Islet of Langerhans (tissue), 1 donor: ENCODE measurements at regions not wholly inside any gene's neighbourhood (a gene's known extent, or its start where the extent isn't known, plus 50 kb on each side); places are given as distances from the start of the nearest gene placed in this dataset.
"Not testable (repeated sequence)": the region's sequence is repeated elsewhere in the genome, so short reads cannot be mapped to it uniquely, and the experiment has no call there.

Experiments
- FAIRE-seq: peaks from one replicate; lab custom pipeline; 2011; peaks lifted over from hg19 to GRCh38; lab: Jason Lieb, UNC

DNA sequence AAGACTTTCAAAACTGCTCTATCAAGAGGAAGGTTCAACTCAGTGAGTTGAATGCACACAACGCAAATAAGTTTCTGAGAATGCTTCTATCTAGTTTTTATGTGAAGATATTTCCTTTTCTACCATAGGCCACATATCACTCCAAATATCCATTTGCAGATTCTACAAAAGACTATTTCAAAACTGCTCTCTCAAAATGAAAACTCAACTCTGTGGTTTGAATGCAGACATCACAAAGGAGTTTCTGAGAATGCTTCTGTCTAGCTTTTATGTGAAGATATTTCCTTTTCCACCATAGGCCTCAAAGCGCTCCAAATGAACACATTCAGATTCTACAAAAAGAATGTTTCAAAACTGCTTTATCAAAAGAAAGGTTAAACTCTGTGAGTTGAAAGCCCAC, 1093.1 kb upstream of the DEFB115 start:
- not testable (repeated sequence) for FAIRE-seq

DNA sequence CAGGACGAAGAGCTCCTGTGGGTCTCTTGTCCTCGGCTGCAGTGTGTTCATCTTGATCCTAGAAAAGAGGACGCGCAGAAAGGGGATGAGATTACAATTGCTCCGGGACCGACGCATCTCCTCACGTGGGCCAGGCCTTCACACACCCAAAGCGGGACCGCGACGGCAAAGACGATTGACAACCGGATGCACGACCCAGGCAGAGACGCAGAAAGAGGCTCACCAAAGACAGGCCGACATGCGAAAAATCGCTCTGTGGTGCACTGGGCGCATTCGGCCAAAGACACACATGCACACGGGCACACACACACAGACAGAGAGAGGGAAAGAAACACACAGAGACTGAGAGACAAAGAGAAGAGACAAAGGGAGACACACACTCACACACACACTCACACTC, 1089.9 kb upstream of the DEFB115 start:
- no peak for FAIRE-seq

DNA sequence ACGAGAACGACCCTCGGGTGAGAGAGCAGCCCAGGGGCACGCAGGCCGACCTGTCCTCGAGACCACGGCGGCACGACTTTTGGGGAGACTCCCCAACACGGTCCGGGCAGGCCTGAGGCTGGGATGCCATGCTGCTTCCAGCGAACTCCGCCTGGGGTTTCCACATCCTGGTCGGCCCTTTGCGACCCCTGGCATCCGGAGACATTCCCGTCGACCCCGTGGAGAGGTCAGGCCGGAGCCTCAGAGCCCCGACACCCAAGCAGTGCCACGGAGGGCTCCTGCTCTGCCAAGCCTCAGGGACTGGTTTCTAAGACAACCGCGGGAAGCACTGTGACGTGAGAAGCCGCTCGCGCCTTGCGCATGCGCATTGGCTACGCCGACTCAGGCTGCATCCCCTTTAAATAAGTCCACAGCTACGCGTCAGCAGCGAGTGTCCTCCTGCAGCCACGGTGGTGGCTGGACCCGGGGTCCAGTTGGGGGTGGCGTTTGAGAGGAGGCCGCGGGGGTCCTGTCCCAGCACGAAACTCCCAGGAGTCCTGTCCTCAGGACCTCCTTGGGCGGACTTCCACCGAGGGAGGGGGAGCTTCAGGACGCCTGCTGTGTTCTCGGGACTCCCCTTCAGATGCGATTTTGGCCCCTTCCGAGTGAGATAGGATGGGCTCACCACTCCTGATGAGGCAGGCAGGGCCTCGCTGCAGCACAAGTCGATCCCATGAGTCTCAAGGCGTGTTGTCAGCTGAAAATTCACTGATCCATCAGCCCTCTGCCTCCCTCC, 1089.3 kb upstream of the DEFB115 start:
- no peak for FAIRE-seq

DNA sequence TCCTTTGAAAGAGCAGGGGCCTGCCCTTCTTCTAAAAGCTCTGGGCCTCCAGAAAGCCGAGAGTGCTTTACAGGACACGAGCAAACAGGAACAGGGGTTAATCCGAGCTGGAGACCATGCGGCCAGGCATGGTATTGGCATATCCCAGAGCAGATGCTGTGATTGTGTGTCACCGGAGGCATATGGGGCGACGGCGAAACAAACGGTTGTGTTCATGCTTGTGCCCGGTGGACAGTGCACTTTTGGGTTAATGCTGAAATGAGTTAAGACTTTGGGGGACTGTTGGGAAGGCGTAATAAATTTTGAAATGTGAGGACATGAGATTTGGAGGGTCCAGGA, 1088.7 kb upstream of the DEFB115 start:
- FAIRE-seq: no peak

DNA sequence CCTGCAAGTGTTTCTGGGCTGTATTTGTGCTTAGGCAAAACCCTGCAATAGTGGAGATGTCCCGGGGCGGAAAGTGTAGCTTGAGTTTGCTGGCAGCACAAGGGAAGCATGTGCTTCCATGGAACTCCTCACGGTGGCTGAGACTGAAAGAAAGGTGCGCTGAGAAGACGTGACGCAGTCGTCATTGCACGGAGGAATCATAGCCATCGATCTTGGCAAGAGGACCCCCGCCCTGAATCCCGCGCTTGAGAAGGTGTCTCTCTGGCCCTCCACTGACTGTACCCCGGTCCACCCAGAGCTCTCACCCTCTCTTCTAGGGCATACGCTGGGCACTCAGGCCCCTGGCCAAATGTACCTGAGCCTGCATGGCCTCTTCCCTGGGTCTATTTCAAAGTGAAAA, 1081.8 kb upstream of the DEFB115 start:
- no peak for FAIRE-seq

DNA sequence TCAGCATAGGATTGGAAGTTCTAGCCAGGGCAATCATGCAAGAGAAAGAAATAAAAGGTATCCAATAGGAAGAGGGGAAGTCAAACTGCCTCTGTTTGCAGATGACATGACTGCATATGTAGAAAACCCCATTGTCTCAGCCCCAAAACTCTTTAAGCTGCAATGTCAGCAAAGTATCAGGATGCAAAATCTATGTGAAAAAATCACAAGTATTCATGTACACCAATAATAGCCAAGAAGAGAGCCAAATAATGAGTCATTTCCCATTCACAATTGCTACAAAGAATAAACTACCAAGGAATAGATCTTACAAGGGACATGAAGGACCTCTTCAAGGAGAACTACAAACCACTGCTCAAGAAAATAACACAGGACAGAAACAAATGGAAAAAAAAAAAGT, 1074.3 kb upstream of the DEFB115 start:
- FAIRE-seq: not testable (repeated sequence)

DNA sequence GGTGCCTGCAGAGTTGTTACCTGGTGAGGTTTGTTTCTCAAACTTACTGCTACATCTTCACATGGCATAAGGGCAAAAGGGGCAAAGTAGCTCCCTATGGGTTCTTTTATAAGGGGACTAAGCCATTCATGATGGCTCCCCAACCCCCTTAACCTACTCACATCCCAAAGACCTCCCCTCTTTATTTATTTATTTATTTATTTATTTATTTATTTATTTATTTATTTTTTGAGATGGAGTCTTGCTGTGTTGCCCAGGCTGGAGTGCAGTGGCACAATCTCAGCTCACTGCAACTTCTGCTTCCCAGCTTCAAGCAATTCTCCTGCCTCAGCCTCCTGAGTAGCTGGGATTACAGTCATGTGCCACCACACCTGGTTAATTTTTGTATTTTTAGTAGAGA, 1065.7 kb upstream of the DEFB115 start:
- not testable (repeated sequence) for FAIRE-seq

DNA sequence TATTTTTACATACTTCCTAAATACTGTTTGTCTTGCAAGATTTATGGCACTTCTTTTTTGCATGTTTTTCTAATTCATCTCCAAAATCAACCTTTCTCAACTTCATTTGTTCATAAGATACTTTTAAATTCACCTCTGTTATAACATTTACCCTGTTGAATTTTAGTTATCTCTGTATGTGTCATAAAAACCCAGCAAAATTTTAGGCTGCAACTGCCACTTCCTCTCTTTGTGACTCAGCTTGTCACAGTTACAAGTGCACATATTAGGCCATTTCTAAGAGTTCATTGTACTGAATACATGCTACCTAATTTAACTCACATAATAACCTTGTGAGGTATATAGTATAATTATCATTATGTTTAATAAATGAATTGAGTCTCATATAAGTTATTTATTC, 1023.0 kb upstream of the DEFB115 start:
- FAIRE-seq: not testable (repeated sequence)

DNA sequence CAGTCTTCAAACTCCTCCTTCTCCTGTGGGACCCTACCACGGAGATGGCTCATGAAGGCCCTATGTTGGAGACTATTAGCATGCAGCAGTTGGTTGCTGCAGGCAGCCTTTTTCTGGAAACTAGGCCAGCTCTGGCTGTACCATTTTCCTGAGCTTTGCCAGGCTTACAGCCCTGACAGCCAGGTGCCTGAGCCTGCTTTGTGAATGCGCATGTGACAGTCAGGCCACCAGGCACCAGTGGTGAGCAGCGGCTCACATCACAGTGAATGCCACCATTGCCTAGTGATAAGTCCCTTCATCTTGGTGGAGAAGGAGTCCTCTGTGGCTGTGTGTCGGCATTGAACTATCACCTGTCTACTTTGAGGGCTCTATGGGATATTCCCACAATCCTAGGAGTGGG, 982.4 kb upstream of the DEFB115 start:
- FAIRE-seq: not testable (repeated sequence)

DNA sequence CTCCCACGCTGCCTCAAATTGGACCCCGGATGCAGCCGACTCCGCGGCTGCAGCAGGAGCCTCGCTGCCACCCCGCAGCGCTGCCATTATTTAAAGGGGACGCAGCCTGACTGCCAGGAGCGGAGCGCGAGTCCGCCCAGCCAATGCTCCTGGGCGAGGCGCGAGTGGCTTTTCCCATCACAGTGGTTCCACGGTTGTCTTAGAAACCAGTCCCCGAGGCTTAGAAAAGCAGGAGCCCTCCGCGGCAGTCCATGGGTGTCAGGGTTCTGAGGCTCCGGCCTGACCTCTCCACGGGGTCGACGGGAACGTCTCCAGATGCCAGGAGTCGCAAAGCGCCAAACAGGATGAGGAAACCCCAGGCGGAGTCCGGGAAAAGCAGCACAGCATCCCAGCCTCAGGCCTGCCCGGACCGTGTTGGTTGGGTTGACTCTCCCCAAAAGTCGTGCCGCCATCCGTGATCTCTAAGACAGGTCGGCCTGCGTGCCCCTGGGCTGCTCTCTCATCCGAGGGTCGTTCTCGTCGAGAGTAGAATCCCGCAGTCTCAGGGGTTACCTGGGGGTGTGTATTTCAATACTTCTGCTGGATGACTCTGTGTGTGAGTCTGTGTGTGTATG, 975.8 kb upstream of the DEFB115 start:
- no peak for FAIRE-seq

DNA sequence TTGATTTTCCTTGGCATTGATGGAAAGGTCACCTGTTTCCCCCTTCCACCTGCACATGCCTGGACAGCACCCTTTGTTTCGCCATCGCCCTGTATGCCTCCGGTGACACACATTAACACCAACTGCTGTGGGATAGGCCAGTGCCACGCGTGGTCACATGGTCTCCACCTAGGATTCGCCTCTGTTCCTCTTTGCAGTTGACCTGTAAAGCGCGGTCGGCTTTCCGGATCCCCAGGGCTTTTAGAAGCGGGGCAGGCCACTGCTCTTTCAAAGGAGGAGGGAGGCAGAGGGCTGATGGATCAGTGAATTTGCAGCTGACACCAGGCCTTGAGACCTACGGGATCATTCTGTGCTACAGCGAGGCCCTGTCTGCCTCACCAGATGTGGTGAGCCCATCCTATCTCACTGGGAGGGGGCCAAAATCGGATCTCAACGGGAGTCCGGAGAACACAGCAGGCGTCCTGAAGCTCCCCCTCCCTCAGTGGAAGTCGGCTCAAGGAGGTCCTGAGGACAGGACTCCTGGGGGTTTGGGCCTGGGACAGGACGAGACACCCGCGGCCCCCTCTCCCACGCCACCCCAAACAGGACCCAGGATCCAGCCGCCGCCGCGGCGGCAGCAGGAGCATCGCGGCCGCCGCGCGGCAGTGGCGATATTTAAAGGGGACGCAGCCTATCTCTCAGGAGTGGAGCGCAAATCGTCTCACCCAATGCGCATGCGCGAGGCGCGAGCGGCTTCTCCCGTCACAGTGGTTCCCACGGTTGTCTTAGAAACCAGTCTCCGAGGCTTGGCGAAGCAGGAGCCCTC, 973.8 kb upstream of the DEFB115 start:
- FAIRE-seq: not testable (repeated sequence)

DNA sequence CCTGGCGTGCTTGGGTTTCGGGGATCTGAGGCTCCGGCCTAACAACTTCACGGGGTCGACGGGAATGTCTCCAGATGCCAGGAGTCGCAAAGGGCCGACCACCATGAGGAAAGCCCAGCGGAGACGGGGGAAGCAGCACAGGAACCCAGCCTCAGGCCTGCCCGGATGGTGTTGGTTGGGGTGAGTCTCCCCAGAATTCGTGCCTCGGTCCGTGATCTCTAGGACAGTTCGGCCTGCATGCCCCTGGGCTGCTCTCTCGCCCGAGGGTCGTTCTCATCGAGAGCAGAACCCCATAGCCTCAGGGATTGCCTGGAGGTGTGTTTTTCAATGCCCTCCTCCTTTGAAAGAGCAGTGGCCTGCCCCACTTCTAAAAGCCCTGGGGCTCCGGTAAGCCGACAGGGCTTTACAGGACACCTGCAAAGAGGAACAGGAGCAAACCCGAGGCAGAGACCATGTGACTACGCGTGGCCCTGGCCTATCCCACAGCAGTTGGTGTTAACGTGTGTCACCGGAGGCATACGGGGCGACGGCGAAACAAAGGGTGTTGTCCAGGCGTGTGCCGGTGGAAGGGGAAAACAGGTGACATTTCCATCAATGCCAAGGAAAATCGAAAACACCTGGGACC, 973.1 kb upstream of the DEFB115 start:
- no peak for FAIRE-seq

DNA sequence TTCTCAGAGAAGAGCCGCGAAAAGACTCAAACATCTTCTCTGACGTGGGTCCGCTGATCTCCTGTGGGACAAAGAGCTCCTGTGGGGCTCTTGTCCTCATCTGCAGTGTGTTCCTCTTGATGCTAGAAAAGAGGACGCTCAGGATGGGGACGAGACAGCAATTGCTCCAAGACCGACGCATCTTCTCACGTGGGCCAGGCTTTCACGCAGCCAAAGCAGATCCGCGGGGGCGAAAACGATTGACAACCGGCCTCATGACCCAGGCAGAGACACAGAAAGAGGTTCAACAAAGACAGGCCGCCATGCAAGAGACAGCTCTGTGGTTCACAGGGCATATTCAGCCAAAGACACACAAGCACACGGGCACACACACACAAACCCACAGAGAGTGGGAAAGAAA, 971.8 kb upstream of the DEFB115 start:
- no peak for FAIRE-seq

DNA sequence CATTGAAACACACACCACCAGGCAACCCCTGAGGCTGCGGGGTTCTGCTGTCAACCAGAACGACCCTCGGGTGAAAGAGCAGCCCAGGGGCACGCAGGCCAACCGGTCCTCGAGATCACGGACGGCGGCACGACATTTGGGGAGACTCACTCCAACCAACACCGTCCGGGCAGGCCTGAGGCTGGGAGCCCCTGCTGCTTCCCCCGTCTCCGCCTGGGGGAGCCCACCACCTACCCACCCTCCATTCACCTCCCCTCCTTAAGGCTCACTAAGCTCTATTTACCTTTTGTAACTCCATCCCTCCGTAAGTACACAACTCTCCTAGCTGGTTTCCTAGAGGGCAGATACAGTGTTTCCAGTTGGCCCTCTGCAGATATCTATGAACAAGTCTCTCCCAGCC, 971.3 kb upstream of the DEFB115 start:
- no peak for FAIRE-seq

DNA sequence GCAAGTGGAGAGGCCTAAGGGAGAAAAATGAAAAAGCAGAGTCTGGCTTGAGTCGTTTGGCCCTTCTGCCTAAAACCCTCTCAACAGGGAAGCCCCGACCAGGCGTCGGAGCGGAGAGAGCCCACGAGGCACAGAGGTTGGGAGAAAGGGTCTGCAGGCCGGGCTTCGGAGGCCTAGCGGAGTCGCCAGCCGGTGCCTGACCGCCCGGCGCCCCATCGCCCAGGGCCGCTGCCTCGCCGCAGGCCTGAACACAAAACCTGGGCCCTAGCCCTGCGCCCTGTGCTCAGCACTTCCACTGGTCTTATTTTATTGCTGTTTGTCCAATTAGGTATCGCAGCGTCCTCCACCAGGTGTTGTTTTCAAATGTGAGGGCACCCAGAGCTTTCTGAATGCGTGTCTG, 970.0 kb upstream of the DEFB115 start:
- not testable (repeated sequence) for FAIRE-seq

DNA sequence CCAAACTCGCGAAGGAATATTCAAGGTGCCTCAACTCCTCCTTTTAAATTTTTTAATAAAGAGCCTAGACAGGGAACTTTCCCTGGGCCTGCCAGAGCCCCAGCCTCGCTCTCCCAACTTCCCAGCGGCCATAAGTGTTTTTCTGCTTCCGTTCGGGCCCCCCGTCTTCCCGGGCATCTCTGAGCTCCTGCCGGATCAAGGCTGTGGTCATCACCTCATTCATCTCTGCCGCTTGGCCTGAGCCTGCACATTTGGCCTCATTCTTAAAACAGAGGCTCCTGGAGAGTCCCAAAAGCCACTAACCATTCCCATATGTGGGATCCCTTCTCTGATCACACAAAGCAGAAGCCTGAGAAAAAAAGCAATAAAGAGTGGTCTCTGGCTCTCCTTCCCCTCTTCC, 969.1 kb upstream of the DEFB115 start:
- no peak for FAIRE-seq

DNA sequence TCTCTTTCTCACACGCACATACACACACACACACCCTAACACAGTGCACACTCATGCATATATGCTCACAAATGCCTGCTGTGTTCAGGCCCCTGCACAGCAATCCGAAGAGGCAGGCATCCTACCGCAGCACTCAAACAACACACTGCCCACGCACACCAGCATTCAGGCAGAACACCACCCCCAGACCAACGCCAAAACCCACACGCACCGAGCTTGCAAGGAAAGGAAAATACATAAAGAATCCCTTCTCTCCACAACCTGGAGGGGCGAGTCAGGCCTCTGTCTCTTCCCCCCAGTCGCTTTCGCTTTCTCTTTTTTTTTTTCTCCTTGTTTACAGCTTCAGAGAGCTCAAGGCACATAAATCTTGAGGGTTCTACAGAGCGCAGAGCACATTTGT, 968.4 kb upstream of the DEFB115 start:
- not testable (repeated sequence) for FAIRE-seq

DNA sequence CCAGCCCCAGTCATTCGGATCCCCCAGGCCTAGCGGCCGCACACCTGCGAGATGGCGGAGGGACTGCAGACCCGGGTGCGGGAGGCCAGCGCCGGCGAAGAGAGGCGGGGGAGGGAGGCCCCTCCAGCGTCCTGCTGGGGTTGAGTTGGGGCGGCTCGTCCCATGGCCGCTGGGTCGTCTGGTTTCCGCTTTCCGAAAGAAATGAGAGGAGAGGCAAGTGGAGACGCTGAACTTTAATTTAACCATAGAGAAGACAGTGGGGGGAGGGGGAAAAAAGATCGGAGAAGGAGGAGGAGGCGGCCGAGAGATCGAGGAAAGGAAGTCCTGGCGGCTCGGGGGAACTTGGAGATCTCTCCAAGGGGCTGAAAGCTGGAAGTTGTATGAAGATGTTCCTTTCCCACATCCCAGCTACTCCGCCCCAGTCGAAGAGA, 967.7 kb upstream of the DEFB115 start:
- FAIRE-seq: not testable (repeated sequence)

DNA sequence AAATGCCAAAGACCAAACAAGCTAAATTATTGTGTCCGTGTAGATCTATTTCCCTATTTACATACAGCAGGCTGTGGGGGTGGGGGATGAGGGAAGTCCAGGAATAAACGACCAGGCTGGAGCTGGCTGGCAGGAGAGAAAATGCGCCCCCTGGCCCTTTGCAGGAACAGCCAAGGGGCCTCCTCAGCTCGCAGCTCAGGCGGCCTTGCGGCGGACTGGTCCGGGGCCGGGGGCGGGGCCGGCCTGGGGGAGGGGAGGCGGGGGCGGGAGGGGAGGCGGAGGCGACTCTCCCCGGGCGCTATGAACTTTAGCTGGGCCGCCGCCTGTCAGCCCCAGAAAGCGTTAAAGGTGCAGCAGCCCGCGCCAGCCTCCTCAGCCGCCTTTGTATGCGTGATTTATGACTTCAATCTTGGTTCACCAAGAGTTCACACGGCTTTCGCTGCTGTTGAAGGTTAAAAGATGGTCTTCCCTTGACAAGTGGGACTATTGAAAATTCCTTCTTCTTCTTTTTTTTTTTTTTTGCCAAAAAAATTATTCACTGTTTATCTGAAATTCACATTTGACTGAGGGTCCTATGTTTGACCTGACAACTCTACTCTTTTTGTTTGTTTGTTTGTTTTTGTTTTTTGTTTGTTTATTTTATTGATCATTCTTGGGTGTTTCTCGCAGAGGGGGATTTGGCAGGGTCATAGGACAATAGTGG, 967.0 kb upstream of the DEFB115 start:
- FAIRE-seq: not testable (repeated sequence)

DNA sequence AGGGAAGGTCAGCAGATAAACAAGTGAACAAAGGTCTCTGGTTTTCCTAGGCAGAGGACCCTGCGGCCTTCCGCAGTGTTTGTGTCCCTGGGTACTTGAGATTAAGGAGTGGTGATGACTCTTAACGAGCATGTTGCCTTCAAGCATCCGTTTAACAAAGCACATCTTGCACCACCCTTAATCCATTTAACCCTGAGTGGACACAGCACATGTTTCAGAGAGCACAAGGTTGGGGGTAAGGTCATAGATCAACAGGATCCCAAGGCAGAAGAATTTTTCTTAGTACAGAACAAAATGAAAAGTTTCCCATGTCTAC, 966.4 kb upstream of the DEFB115 start:
- not testable (repeated sequence) for FAIRE-seq

DNA sequence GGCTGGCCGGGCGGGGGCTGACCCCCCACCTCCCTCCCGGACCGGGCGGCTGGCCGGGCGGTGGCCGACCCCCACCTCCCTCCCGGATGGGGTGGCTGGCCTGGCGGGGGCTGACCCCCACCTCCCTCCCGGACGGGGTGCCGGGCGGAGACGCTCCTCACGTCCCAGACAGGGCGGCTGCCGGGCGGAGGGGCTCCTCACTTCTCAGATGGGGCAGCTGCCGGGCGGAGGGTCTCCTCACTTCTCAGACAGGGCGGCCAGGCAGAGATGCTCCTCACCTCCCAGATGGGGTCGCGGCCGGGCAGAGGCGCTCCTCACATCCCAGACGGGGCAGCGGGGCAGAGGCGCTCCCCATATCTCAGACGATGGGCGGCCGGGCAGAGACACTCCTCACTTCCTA, 965.8 kb upstream of the DEFB115 start:
- not testable (repeated sequence) for FAIRE-seq

DNA sequence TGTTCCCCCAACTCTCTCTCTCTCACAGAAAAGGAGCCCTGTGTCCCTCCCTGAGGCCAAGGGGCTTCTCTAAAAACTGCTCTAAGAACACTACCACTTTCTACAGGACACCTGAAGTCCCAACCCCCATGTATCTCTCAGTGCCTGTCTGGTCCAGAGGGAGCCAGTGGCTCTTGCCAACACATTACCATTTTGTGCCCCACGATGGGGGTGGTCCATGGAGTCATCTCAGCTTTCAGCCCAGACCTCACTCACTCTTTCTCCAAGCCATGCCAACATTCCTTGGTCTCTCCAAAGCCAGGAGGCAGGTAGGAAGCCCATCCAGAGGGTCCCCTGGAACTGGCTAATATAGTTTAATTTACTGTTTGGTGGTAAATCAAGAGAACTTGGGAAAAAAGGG, 962.1 kb upstream of the DEFB115 start:
- FAIRE-seq: not testable (repeated sequence)
